ENCODE measurements at regions not wholly inside any gene's neighbourhood (a gene's known extent, or its start where the extent isn't known, plus 50 kb on each side); places are given as distances from the start of the nearest gene placed in this dataset.

GRCh38 chr10:70939441-70940003, 51.2 kb upstream of the PCBD1 start:
- no peak for DNase-seq

- peak; percentile 16 for DNase-seq
Measured at GRCh38 chr10:70940834-70941568, 52.6 kb upstream of the PCBD1 start.

GRCh38 chr10:70942125-70942524, 53.8 kb upstream of the PCBD1 start:
- DNase-seq = no peak

DNA sequence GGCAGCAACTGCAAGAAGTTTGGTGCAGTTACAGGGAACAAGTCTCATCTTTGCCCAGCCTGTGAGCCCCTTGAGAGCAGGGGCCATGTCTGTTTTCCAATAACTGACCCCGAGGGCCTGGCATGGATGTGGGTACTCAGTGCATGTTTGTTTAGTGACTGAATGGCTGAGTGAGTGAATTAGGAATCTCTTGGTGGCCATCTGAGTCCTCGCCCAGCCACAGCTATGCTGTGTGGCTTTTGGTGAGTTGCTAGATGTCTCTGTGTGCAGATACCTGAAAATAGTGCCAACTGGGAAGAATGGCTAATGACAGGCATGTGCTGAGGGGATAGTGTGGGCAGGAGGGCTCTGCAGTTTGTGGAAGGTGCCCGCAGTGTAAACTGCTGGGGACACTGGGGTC, 54.4 kb upstream of the PCBD1 start:
- no peak for DNase-seq

GRCh38 chr10:70943249-70943648, 54.9 kb upstream of the PCBD1 start:
- no peak for DNase-seq

DNA sequence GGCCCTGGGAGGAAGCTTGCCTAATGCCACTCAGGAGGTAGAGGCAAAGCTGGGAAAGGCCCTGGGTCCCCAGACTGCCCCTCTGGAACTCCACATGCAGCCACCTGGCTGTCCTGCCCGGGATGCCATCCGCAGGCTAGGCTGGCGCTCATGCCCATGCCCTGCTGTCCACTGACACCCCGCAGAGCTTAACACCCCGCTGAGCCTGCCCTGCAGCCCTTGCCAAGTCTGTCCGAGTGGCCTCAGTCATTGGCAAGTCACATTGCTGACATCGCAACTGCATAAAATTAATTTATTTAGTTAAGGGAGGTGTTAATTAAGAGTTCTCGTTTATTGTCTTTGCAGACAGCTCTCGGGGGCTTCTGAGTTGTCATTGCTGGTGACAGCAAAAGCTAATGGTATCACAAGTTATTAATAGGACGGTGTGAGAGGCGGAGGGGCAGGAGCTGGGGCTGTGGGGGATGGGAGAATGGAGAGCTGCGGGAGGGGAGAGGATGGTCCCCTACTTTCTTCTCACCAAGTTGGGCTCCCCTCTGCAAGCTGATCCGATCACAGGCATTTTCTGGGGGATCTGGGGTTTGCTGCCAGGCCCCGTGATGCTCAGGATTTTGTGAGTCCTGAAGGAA, 55.6 kb upstream of the PCBD1 start:
- DNase-seq = no peak

- no peak for DNase-seq
Measured at GRCh38 chr10:70950037-70950436, 61.7 kb upstream of the PCBD1 start.

GRCh38 chr10:70950801-70951200, 62.4 kb upstream of the PCBD1 start:
- no peak for DNase-seq

DNA sequence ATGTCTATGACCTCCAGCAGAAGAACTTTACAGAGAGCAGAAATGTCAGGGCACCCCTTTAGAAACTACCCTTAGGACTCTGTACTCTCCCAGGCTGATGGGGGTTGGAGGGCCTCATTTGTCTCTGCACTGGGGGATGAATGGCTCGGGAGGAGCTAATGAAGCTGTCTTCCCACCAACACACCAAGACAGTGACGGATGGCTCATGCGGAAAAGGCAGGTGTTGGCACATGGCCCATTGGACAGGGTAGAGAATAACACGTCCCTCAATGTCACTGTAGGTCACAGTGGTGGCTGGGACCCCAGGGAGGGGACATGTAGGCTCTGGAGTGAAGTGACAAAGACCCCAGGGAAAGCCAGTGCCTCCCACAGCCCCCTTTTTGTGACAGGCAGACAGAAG, 64.0 kb upstream of the PCBD1 start:
- DNase-seq = no peak

GRCh38 chr10:70952921-70953320, 64.6 kb upstream of the PCBD1 start:
- no peak for DNase-seq

GRCh38 chr10:70954381-70955176, 66.2 kb upstream of the PCBD1 start:
- no peak for DNase-seq

GRCh38 chr10:70956029-70956759, 67.8 kb upstream of the PCBD1 start:
- DNase-seq = no peak

DNA sequence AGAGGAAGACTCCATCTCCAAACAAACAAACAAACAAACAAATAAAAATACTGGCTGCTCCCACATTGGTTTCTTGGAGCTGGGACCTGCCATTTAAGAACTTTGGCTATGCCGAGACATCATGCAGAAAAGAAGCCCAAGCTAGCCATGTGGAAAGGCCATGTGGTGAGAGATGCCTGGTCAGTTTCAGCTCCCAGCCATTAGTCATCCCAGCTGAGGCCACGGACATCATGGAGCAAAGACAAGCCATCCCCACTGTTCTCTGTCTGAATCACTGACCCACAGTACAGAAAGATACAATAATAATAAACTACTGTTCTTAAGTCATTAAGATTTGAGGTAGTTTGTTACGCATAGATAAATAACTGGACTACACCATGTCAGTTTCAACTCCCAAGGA, 70.0 kb upstream of the PCBD1 start:
- no peak for DNase-seq

DNA sequence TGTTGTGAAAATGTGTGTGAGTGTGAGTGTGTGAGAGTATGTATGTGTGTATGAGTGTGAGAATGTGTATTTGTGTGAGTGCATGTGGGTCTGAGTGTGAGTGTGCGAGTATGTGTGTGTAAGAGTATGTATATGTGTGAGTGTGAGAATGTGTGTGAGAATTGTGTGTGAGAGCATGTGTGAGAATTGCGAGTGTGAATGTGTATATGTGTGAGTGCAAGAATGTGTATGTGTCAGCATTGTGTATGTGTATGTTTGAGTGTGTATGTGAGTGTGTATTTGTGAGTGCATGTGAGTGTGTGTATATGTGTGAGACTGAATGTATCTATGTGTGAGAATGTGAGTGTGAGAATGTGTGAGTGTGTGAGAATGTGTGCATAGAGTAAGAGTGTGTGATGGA, 72.0 kb upstream of the PCBD1 start:
- no peak for DNase-seq

GRCh38 chr10:70960783-70961570, 72.6 kb upstream of the PCBD1 start:
- DNase-seq = no peak

DNA sequence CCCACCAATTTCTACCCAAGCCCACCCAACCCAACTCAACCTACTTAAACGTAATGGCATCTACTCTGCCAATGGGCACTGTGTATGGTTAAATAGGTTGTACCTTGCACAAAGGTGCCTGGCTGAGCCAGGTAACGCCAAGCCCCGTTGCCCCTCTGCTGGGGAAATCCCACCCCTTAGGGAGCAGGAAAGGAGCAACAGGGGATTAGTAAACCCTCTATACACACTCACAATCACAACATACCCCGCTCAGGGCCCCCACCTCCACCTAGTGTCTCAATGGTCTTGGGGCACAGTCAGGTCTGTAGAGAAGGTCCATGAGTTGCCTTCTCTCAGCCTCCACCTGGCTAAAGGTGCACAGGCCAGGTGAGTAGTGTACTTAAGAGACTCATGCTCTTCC, 74.3 kb upstream of the PCBD1 start:
- DNase-seq = no peak

DNA sequence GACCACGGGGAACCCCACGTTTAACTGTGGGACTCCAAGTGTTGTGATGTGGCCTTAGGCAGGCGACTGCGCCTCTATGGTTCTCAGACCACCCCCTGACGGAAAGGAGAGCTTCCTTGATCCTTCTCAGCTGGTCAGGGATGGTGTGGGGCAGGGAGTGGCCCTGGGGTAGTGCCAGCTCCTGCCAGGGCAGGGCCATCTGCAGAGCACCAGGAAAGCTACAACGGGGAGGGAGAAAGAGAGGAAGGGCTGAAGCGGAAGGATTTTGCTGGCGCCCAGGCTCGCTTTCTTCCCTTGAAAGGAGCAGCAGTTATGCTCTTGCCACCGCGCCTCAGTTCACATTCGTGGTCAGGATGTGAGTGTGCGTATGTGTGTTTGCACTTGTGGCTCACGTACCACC, 74.9 kb upstream of the PCBD1 start:
- no peak for DNase-seq

- no peak for DNase-seq
Measured at GRCh38 chr10:70964245-70964644, 75.9 kb upstream of the PCBD1 start.

DNA sequence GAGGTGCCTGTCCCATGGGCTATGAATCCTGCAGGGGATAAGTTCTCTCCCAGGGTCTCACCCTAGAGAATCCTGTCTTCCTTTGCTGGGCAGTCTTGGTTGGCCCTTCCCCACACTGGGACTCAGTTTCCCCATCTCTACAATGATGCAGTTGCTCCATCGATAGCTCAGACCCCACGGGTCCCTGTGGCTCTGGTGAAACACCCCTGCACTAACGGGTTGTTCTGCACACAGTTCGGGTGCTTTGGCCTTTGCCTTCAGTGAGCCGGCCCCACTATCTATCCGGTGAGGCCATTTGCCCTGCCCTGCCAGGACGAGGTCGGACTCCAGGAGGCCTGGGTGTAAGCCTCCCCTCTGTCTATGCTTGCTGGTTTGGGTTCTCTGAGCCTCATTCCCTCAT, 76.5 kb upstream of the PCBD1 start:
- no peak for DNase-seq

DNA sequence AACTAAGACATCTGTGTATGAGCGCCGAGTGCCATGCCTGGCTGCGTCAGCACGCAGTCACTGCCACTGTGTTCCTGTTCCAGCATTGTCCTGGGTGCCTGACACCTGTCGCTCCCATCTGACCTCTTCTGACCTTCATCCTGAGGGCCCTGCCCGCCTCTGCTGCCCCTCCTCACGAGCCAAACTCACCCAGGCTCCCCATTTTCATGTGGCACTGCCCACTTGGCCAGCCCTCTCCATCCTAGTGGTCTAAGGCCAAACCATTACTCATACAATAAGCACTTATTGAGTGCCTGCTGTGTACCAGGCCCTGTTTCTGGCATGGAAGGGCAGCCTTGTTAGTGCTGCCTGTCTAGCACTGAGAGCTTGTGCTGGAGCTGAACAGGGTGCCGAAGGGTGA, 77.2 kb upstream of the PCBD1 start:
- no peak for DNase-seq

DNA sequence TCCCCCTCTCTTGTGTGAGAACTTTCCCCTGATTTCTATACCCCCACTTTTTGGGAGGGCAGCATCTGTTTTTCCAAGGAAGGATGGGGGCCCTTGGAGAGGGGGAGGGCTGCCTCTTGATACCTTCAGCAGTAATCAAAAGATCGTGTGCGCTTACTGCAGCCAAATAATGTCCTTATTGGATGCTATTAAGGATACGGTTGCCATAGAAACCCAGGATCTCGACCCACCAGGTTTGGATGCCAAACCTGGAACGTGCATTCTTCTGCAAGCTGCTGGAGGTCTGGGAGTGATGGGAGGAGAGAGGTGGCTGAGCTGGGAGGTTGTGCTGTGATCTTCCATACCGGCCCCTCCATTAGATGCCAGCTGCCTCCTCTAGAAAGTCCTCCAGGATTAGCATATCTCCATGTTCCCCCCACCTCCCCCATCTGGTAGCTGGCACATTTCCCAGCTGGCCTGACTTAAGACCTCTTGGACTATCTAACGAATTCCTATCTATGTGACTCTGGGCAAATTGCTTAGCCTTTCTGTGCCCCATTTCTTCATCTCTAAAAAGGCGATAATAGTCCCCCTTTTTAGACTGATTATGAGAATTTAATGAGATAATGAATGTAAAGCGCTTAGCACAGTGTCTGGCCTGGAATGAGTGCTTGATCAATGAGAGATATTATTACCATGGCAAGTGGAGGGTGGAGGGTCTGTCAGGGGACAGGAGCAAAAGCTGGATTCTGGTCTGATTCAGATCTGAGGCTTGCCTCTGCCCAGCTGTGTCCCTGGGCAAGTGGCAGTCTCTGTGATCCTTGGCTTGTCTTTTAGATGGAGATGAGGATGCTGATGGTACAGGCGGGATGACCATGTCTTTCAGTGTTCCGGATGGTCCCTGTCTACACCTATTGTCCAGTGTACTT, 78.5 kb upstream of the PCBD1 start:
- DNase-seq = peak; percentile 42
